HG03439 (cell line): ENCODE measurements at regions not wholly inside any gene's neighbourhood (a gene's known extent, or its start where the extent isn't known, plus 50 kb on each side); places are given as distances from the start of the nearest gene placed in this dataset.

Experiments
- ATAC-seq: cut with Tn5 transposase; IDR thresholded peaks from one replicate; pipeline ENCODE4 v1.9.1; 2021; ENCODE audit warnings: mild to moderate bottlenecking, moderate library complexity; ENCODE audit not compliant: unreplicated experiment

- no peak for ATAC-seq
Measured at GRCh38 chr4:11132478-11132877, 296.2 kb downstream of the HS3ST1 start.

- ATAC-seq, result no peak
Measured at GRCh38 chr4:11131491-11131890, 297.2 kb downstream of the HS3ST1 start.

GRCh38 chr4:11130195-11130970, 298.3 kb downstream of the HS3ST1 start:
- no peak for ATAC-seq

- ATAC-seq, result no peak
Measured at GRCh38 chr4:11120435-11120834, 308.3 kb downstream of the HS3ST1 start.

- ATAC-seq, result no peak
Measured at GRCh38 chr4:11119474-11119873, 309.2 kb downstream of the HS3ST1 start.

- ATAC-seq, result no peak
Measured at GRCh38 chr4:11118513-11118912, 310.2 kb downstream of the HS3ST1 start.

- ATAC-seq, result no peak
Measured at GRCh38 chr4:11116940-11117339, 311.8 kb downstream of the HS3ST1 start.

GRCh38 chr4:11111876-11112275, 316.8 kb downstream of the HS3ST1 start:
- ATAC-seq, result no peak

GRCh38 chr4:11111370-11111769, 317.3 kb downstream of the HS3ST1 start:
- no peak for ATAC-seq

GRCh38 chr4:11106759-11107158, 321.9 kb downstream of the HS3ST1 start:
- no peak for ATAC-seq

- no peak for ATAC-seq
Measured at GRCh38 chr4:11106190-11106589, 322.5 kb downstream of the HS3ST1 start.

GRCh38 chr4:11105715-11106114, 323.0 kb downstream of the HS3ST1 start:
- ATAC-seq, result no peak

- ATAC-seq, result no peak
Measured at GRCh38 chr4:11098461-11098860, 330.2 kb downstream of the HS3ST1 start.

GRCh38 chr4:11097725-11098124, 331.0 kb downstream of the HS3ST1 start:
- no peak for ATAC-seq

GRCh38 chr4:11081006-11081405, 347.7 kb downstream of the HS3ST1 start:
- no peak for ATAC-seq

GRCh38 chr4:11079171-11079570, 349.5 kb downstream of the HS3ST1 start:
- ATAC-seq, result no peak

GRCh38 chr4:11074581-11075241, 354.0 kb downstream of the HS3ST1 start:
- no peak for ATAC-seq

- ATAC-seq, result no peak
Measured at GRCh38 chr4:11073621-11074051, 355.1 kb downstream of the HS3ST1 start.

- ATAC-seq, result no peak
Measured at GRCh38 chr4:11072999-11073398, 355.7 kb downstream of the HS3ST1 start.

- no peak for ATAC-seq
Measured at GRCh38 chr4:11072463-11072862, 356.2 kb downstream of the HS3ST1 start.

- ATAC-seq, result no peak
Measured at GRCh38 chr4:11070813-11071212, 357.9 kb downstream of the HS3ST1 start.

GRCh38 chr4:11069581-11070211, 359.0 kb downstream of the HS3ST1 start:
- no peak for ATAC-seq
